ENCODE measurements at regions not wholly inside any gene's neighbourhood (a gene's known extent, or its start where the extent isn't known, plus 50 kb on each side); places are given as distances from the start of the nearest gene placed in this dataset.

DNA sequence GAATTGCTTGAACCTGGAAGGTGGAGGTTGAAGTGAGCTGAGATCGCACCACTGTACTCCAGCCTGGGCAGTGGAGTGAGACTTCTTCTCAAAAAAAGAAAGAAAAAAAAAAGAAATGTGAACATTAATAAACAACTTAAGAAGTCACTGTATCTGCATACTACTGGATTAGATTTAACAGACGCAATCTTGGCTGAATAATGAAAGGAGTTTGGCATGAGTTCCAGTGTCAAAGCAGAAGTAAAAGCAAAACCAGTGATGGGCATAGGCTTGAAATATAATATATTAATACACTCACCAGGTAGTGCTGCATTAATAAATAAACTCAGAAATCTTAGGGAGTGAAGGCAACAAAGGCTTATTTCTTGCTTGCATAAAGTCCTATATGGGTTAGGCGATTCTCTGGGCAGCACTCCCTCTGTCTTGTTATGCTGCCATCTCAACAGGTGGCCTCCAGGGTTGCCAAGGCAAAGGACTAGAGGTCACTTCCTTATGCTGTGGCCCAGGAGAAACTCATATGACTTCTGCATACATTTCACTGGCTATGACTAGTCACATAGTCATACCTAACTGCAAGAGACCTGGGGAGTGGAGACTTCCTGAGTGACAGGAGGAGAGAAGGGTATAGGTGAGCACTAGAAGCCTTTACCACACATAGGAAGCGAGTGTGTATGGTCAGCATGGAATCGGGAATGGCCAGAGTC is 296.2 kb upstream of the SPRED2 start:
- Histone ChIP-seq H3K36me3 (replicated peaks in 1 of 2; ENCODE audit: control extremely low read depth in 1 of 2, control insufficient read depth in 1 of 2, extremely low read depth in 1 of 2, insufficient read depth in 2 of 2, low read length in 1 of 2) (no peaks in the 10 kb centered on the region), H3K4me3 (ENCODE audit: control extremely low read depth in 1 of 5, extremely low read depth in 1 of 5, insufficient read depth in 1 of 5, low read depth in 2 of 5, low read length in 4 of 5) (no peak overlapping the region), H3K27ac (ENCODE audit: low read length in 2 of 2) (no peak overlapping the region), H4K20me1 (ENCODE audit: control insufficient read depth, insufficient read depth, low read length, poor library complexity, severe bottlenecking) (no peaks in the 10 kb centered on the region), H3K9ac (ENCODE audit: low read length) (no peak overlapping the region), H3K79me2 (ENCODE audit: control insufficient read depth, insufficient read depth, low read length) (no peaks in the 10 kb centered on the region), H2AFZ (ENCODE audit: insufficient read depth, low read depth, low read length, poor library complexity, severe bottlenecking) (no peak overlapping the region), H3K9me3 (ENCODE audit: control extremely low read depth in 1 of 3, control insufficient read depth in 2 of 3, insufficient read depth in 1 of 3, low read length in 2 of 3) (peaks cover 0 to 3% (median 0%) of the 10 kb centered on the region in 3 donors), H3K27me3 (replicated peaks in 1 of 4; ENCODE audit: control extremely low read depth in 1 of 4, control insufficient read depth in 3 of 4, insufficient read depth in 4 of 4, low read length in 3 of 4) (no peaks in the 10 kb centered on the region), H3K4me1 (ENCODE audit: control insufficient read depth in 2 of 2, insufficient read depth in 2 of 2, low read length in 2 of 2) (no peaks in the 10 kb centered on the region), H3K4me2 (replicated peaks; ENCODE audit: low read depth, low read length, poor library complexity, severe bottlenecking) (no peak overlapping the region)
- ATAC-seq (ENCODE audit: low read depth) (no peak), DNase-seq (no peak)
- CTCF ChIA-PET: no interaction called here
- TF ChIP-seq, protein P1, sequence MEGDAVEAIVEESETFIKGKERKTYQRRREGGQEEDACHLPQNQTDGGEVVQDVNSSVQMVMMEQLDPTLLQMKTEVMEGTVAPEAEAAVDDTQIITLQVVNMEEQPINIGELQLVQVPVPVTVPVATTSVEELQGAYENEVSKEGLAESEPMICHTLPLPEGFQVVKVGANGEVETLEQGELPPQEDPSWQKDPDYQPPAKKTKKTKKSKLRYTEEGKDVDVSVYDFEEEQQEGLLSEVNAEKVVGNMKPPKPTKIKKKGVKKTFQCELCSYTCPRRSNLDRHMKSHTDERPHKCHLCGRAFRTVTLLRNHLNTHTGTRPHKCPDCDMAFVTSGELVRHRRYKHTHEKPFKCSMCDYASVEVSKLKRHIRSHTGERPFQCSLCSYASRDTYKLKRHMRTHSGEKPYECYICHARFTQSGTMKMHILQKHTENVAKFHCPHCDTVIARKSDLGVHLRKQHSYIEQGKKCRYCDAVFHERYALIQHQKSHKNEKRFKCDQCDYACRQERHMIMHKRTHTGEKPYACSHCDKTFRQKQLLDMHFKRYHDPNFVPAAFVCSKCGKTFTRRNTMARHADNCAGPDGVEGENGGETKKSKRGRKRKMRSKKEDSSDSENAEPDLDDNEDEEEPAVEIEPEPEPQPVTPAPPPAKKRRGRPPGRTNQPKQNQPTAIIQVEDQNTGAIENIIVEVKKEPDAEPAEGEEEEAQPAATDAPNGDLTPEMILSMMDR (IDR thresholded peaks at IDR 0.05): no peak
- TF ChIP-seq EZH2 (IDR thresholded peaks at IDR 0.05; ENCODE audit: borderline replicate concordance, insufficient read depth, low read depth, low read length, poor library complexity, severe bottlenecking): no peak
- Mint-ChIP-seq H3K4me1 (no peaks in the 10 kb centered on the region), H3K27ac (no peak overlapping the region), H3K4me3 (no peak overlapping the region), H3K27me3 (peaks cover 8% of the 10 kb centered on the region), H3K9me3 (ENCODE audit: insufficient read depth) (peaks cover 3% of the 10 kb centered on the region)
- POLR2A ChIA-PET: no interaction called here
- 57% methylated on average over 1 of the region's 5 CpGs for WGBS (ENCODE audit: insufficient coverage)
- intact Hi-C loops (cut with micrococcal nuclease): no loop called here

DNA sequence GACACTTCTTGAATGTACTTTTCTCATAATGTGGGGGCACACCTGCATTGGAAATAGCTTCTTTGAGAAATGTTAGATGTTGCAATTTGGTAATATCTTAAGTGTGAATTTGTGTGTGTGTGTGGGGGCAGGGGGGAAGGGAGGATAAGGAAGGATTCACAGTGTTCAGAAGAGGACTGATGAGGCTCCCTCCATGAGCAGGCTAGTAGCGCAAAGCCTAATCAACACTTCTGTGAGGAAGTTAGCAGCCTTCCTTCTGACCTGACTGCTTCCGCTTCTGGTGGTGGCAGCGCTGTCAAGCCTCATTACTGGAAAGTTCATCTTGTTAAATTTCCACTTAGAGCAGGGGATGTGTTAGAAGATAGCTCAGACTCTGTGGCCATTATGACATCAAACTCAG is 295.4 kb upstream of the SPRED2 start:
- no peak overlapping the region for H3K27ac Mint-ChIP-seq
- H3K4me3 Mint-ChIP-seq: no peak overlapping the region
- WGBS (ENCODE audit: insufficient coverage): 100% methylated on average over 1 of the region's 3 CpGs
- no peak overlapping the region for H3K4me2 ChIP-seq (replicated peaks; ENCODE audit: low read depth, low read length, poor library complexity, severe bottlenecking)
- DNase-seq (no peak), ATAC-seq (ENCODE audit: low read depth) (no peak)
- H3K36me3 ChIP-seq (replicated peaks in 1 of 2; ENCODE audit: control extremely low read depth in 1 of 2, control insufficient read depth in 1 of 2, extremely low read depth in 1 of 2, insufficient read depth in 2 of 2, low read length in 1 of 2): no peaks in the 10 kb centered on the region
- no peak overlapping the region for H3K27ac ChIP-seq (ENCODE audit: low read length in 2 of 2)
- ChIA-PET POLR2A (no interaction called here), CTCF (no interaction called here)
- H3K79me2 ChIP-seq (ENCODE audit: control insufficient read depth, insufficient read depth, low read length): no peaks in the 10 kb centered on the region
- H2AFZ ChIP-seq (ENCODE audit: insufficient read depth, low read depth, low read length, poor library complexity, severe bottlenecking): no peak overlapping the region
- H3K4me1 Mint-ChIP-seq: no peaks in the 10 kb centered on the region
- H3K4me3 ChIP-seq (ENCODE audit: control extremely low read depth in 1 of 5, extremely low read depth in 1 of 5, insufficient read depth in 1 of 5, low read depth in 2 of 5, low read length in 4 of 5): no peak overlapping the region
- H3K27me3 Mint-ChIP-seq: peaks cover 12% of the 10 kb centered on the region
- no peak overlapping the region for H3K9ac ChIP-seq (ENCODE audit: low read length)
- no peaks in the 10 kb centered on the region for H3K4me1 ChIP-seq (ENCODE audit: control insufficient read depth in 2 of 2, insufficient read depth in 2 of 2, low read length in 2 of 2)
- H4K20me1 ChIP-seq (ENCODE audit: control insufficient read depth, insufficient read depth, low read length, poor library complexity, severe bottlenecking): no peaks in the 10 kb centered on the region
- H3K27me3 ChIP-seq (replicated peaks in 1 of 4; ENCODE audit: control extremely low read depth in 1 of 4, control insufficient read depth in 3 of 4, insufficient read depth in 4 of 4, low read length in 3 of 4): no peaks in the 10 kb centered on the region
- H3K9me3 ChIP-seq (ENCODE audit: control extremely low read depth in 1 of 3, control insufficient read depth in 2 of 3, insufficient read depth in 1 of 3, low read length in 2 of 3): peaks cover 0 to 3% (median 0%) of the 10 kb centered on the region in 3 donors
- TF ChIP-seq EZH2 (IDR thresholded peaks at IDR 0.05; ENCODE audit: borderline replicate concordance, insufficient read depth, low read depth, low read length, poor library complexity, severe bottlenecking): no peak
- TF ChIP-seq, protein P1 (IDR thresholded peaks at IDR 0.05): no peak
- intact Hi-C loops (cut with micrococcal nuclease): no loop called here
- H3K9me3 Mint-ChIP-seq (ENCODE audit: insufficient read depth): peaks cover 3% of the 10 kb centered on the region

Data from B cell (primary cell).